ENCODE measurements at regions not wholly inside any gene's neighbourhood (a gene's known extent, or its start where the extent isn't known, plus 50 kb on each side); places are given as distances from the start of the nearest gene placed in this dataset.

DNA sequence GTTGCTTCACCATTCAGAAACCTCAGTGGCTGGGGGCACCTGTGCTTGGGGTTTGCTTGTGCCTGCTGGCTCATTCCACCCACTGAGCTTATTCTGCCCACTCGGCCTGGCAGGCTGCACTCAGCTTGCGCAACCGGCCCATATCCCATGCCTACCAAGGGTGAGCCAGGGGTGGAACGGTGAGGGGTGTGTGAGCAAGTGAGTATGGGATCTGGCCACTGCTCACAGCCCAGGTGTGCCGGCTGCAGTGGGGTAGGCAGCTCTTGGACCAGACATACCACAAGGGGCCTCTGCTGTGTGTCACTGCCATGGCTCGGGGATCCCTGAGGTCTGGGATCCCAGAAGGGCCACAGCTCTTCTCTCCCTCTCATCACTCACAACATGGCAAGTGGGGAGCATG is 1000.5 kb upstream of the CRIM1 start:
- no peaks in the 10 kb centered on the region for H3K36me3 ChIP-seq
- no peak overlapping the region for H3K27ac ChIP-seq
- no peaks in the 10 kb centered on the region for H3K4me1 ChIP-seq
- H3F3A ChIP-seq (ENCODE audit: low read depth), result no peaks in the 10 kb centered on the region
- Mint-ChIP-seq H3K36me3 (no peaks in the 10 kb centered on the region), H3K4me3 (no peak overlapping the region), H3K27ac (no peak overlapping the region), H3K27me3 (ENCODE audit: insufficient read depth, low read depth) (no peaks in the 10 kb centered on the region), H3K9me3 (peaks cover 2% of the 10 kb centered on the region), H3K4me1 (no peaks in the 10 kb centered on the region)
- no peak overlapping the region for H2AFZ ChIP-seq (replicated peaks)
- H3K79me2 ChIP-seq (ENCODE audit: low read depth), result no peaks in the 10 kb centered on the region
- no peak overlapping the region for H3K4me2 ChIP-seq
- H3K4me3 ChIP-seq, result no peak overlapping the region
- no peaks in the 10 kb centered on the region for H3K27me3 ChIP-seq
- no peak for DNase-seq (ENCODE audit: low spot score)
- H4K20me1 ChIP-seq (ENCODE audit: low read depth), result no peaks in the 10 kb centered on the region
- H3K9ac ChIP-seq, result no peak overlapping the region
- TF ChIP-seq EZH2phosphoT487 (IDR thresholded peaks at IDR 0.05) (no peak), EZH2 (IDR thresholded peaks at IDR 0.05) (no peak)
- TF ChIP-seq, protein P1, sequence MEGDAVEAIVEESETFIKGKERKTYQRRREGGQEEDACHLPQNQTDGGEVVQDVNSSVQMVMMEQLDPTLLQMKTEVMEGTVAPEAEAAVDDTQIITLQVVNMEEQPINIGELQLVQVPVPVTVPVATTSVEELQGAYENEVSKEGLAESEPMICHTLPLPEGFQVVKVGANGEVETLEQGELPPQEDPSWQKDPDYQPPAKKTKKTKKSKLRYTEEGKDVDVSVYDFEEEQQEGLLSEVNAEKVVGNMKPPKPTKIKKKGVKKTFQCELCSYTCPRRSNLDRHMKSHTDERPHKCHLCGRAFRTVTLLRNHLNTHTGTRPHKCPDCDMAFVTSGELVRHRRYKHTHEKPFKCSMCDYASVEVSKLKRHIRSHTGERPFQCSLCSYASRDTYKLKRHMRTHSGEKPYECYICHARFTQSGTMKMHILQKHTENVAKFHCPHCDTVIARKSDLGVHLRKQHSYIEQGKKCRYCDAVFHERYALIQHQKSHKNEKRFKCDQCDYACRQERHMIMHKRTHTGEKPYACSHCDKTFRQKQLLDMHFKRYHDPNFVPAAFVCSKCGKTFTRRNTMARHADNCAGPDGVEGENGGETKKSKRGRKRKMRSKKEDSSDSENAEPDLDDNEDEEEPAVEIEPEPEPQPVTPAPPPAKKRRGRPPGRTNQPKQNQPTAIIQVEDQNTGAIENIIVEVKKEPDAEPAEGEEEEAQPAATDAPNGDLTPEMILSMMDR (IDR thresholded peaks at IDR 0.05), result no peak
- no peaks in the 10 kb centered on the region for H3K9me3 ChIP-seq (ENCODE audit: low read depth)

DNA sequence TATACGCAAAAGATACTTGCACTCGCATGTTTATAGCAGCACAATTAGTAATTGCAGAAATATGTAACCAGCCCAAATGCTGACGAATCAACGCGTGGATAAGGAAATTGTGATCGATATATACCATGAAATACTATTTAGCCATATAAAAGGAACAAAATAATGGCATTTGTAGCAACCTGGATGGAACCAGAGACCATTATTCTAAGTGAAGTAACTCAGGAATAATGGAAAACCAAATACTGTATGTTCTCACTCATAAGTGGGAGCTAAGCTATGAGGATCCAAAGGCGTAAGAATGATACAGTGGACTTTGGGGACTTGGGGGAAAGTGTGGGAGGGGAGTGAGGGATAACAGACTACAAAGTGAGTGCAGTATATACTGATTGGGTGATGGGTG is 1008.0 kb upstream of the CRIM1 start:
- H3K36me3 ChIP-seq, result no peaks in the 10 kb centered on the region
- H3K79me2 ChIP-seq (ENCODE audit: low read depth), result no peaks in the 10 kb centered on the region
- H3K4me1 ChIP-seq, result no peaks in the 10 kb centered on the region
- H3K9me3 Mint-ChIP-seq, result no peaks in the 10 kb centered on the region
- no peak overlapping the region for H3K27ac Mint-ChIP-seq
- H3K9me3 ChIP-seq (ENCODE audit: low read depth), result no peaks in the 10 kb centered on the region
- no peak overlapping the region for H3K4me2 ChIP-seq
- H3K4me3 Mint-ChIP-seq, result no peak overlapping the region
- DNase-seq (ENCODE audit: low spot score), result no peak
- H3K27me3 ChIP-seq, result no peaks in the 10 kb centered on the region
- H3K4me1 Mint-ChIP-seq, result no peaks in the 10 kb centered on the region
- H3K36me3 Mint-ChIP-seq, result no peaks in the 10 kb centered on the region
- TF ChIP-seq EZH2phosphoT487 (IDR thresholded peaks at IDR 0.05) (no peak), EZH2 (IDR thresholded peaks at IDR 0.05) (no peak)
- TF ChIP-seq, protein P1 (IDR thresholded peaks at IDR 0.05), result no peak
- H2AFZ ChIP-seq (replicated peaks), result no peak overlapping the region
- no peaks in the 10 kb centered on the region for H3F3A ChIP-seq (ENCODE audit: low read depth)
- H3K4me3 ChIP-seq, result no peak overlapping the region
- H3K9ac ChIP-seq, result no peak overlapping the region
- H4K20me1 ChIP-seq (ENCODE audit: low read depth), result no peaks in the 10 kb centered on the region
- H3K27ac ChIP-seq, result no peak overlapping the region
- no peaks in the 10 kb centered on the region for H3K27me3 Mint-ChIP-seq (ENCODE audit: insufficient read depth, low read depth)

DNA sequence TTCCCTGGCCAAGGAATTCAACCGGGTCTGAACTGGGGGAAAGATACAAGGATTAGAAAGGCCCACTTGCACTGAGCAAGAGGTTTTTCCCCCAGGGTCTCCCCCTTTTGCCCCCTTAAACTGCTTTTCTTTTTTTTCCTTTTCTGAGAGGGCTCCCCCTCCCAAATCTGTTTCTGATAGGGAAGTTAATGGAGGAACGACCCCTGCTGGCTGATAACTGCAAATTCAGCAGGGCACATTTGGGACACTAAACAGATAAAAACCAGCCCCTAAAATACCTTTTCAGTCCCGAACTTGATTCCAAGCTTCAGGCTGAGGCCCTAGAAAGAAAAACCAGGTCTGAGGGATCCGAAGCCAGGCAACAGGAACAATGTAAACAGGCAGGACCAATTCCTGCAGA is 1012.4 kb upstream of the CRIM1 start:
- peaks cover 2% of the 10 kb centered on the region for H3K27me3 Mint-ChIP-seq (ENCODE audit: insufficient read depth, low read depth)
- TF ChIP-seq, protein P1 (IDR thresholded peaks at IDR 0.05), result peak; percentile 58
- TF ChIP-seq EZH2phosphoT487 (IDR thresholded peaks at IDR 0.05), result no peak
- H3K9ac ChIP-seq, result no peak overlapping the region
- no peaks in the 10 kb centered on the region for H3K79me2 ChIP-seq (ENCODE audit: low read depth)
- DNase-seq (ENCODE audit: low spot score), result peak; percentile 23
- H3K4me3 Mint-ChIP-seq, result no peak overlapping the region
- H3K36me3 Mint-ChIP-seq, result no peaks in the 10 kb centered on the region
- H3K36me3 ChIP-seq, result no peaks in the 10 kb centered on the region
- no peaks in the 10 kb centered on the region for H4K20me1 ChIP-seq (ENCODE audit: low read depth)
- H3K9me3 ChIP-seq (ENCODE audit: low read depth), result no peaks in the 10 kb centered on the region
- no peaks in the 10 kb centered on the region for H3K9me3 Mint-ChIP-seq
- H3K27me3 ChIP-seq, result no peaks in the 10 kb centered on the region
- H3K4me1 Mint-ChIP-seq, result no peaks in the 10 kb centered on the region
- no peak overlapping the region for H3K27ac ChIP-seq
- H3K4me1 ChIP-seq, result no peaks in the 10 kb centered on the region
- no peak overlapping the region for H3K4me2 ChIP-seq
- no peak overlapping the region for H3K4me3 ChIP-seq
- no peak overlapping the region for H3K27ac Mint-ChIP-seq
- H2AFZ ChIP-seq (replicated peaks), result no peak overlapping the region
- no peaks in the 10 kb centered on the region for H3F3A ChIP-seq (ENCODE audit: low read depth)

DNA sequence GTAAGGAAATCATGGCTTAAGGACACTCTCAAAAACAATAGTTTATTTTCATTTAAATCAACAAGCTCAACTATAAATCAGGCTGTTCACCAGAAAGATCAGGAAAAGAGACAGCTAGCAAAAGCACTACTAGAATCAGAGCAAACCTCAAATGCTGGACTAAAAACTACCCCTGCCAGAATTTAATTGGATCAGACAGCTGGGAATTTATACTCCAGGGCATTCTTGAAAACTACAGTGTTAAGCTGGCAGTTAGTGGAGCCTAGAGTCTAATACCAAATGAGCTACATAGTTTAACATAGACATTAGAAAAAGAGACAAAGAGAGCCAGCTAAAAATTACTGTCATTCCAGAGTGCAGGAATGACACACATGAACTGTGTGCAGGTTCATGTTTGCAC is 1016.4 kb upstream of the CRIM1 start:
- Mint-ChIP-seq H3K4me1 (no peaks in the 10 kb centered on the region), H3K36me3 (no peaks in the 10 kb centered on the region), H3K9me3 (no peaks in the 10 kb centered on the region), H3K4me3 (no peak overlapping the region), H3K27ac (no peak overlapping the region), H3K27me3 (ENCODE audit: insufficient read depth, low read depth) (peaks cover 2% of the 10 kb centered on the region)
- no peak overlapping the region for H3K4me3 ChIP-seq
- no peak overlapping the region for H3K27ac ChIP-seq
- no peak for DNase-seq (ENCODE audit: low spot score)
- no peak overlapping the region for H2AFZ ChIP-seq (replicated peaks)
- TF ChIP-seq EZH2phosphoT487 (IDR thresholded peaks at IDR 0.05) (no peak), EZH2 (IDR thresholded peaks at IDR 0.05) (no peak)
- H3K9ac ChIP-seq, result no peak overlapping the region
- H3K4me1 ChIP-seq, result peaks cover 13% of the 10 kb centered on the region
- no peak overlapping the region for H3K4me2 ChIP-seq
- no peaks in the 10 kb centered on the region for H4K20me1 ChIP-seq (ENCODE audit: low read depth)
- no peaks in the 10 kb centered on the region for H3F3A ChIP-seq (ENCODE audit: low read depth)
- H3K27me3 ChIP-seq, result no peaks in the 10 kb centered on the region
- H3K79me2 ChIP-seq (ENCODE audit: low read depth), result no peaks in the 10 kb centered on the region
- no peaks in the 10 kb centered on the region for H3K9me3 ChIP-seq (ENCODE audit: low read depth)
- H3K36me3 ChIP-seq, result no peaks in the 10 kb centered on the region

All from neural progenitor cell (in vitro differentiated cells).